Raji (cell line): ENCODE measurements at regions not wholly inside any gene's neighbourhood (a gene's known extent, or its start where the extent isn't known, plus 50 kb on each side); places are given as distances from the start of the nearest gene placed in this dataset.

Experiments
- POLR2A ChIP-seq: IDR thresholded peaks from 2 replicates; pipeline ENCODE4 v1.6.1; 2011; ENCODE audit warnings: low read depth, low read length, control low read depth; ENCODE audit not compliant: insufficient read depth

DNA sequence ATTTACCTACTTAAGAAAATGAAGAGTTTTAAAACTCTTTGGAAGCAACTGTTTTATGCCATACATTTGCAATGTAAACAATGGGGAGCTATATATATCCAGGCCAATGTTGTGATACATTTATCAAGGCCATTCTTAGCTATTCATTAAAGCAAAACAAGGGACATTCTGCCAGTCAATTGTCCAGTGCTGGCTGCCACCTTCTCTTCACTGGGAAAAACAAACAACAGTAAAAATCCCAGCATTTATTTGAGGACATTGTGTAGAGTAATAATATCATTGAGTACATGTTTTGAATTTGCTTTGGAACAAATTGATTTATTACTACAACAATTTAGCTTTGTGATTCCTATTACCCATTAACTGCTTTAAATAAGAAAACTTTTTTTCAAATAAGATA lies 1107.4 kb downstream of the DTWD2 start:
- TF ChIP-seq POLR2A, result no peak

DNA sequence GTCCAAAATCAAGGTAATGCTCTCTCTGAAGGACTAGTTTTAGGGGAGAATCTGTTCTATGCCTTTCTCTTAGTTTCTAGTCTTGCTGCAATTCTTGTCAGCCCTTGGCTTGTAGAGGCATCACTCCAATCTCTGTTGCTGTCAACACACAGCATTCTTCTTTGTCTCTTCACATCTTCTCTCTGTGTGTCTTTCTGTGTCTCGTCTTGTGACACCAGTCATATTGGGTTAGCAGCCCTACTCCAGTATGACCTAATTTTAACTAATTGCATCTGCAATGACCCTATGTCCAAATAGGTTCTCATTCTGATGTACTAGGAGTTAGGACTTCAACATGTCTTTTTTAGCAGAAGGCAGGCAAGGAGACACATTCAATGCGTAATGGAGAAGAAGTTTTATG lies 1110.6 kb downstream of the DTWD2 start:
- no peak for TF ChIP-seq POLR2A

DNA sequence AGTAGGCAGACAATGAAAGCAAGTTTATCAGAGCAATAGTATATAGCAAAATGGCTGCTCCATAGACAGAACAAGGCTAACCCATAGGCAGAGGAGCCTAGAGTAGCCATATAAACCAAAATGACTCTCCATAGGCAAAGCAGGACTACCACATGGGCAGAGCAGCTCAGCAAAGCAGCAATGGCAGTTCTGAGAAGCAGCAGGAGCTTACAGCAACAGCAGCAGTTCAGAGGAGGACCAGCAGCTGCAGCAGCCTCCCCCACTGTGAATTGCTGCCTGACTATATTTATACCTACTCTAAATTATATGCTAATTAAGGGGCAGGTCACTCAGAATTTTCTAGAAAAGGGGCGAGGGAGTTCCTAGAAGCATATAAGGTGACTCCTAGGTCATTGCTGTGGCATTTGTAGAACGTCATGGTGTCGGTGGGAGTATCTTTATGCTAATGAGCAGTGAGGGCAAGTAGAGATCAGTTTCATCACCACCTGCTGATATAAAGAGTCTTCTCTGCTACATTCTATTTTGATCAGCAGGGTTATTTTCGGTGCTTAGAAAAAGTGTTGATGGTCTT lies 1115.5 kb downstream of the DTWD2 start:
- no peak for TF ChIP-seq POLR2A

DNA sequence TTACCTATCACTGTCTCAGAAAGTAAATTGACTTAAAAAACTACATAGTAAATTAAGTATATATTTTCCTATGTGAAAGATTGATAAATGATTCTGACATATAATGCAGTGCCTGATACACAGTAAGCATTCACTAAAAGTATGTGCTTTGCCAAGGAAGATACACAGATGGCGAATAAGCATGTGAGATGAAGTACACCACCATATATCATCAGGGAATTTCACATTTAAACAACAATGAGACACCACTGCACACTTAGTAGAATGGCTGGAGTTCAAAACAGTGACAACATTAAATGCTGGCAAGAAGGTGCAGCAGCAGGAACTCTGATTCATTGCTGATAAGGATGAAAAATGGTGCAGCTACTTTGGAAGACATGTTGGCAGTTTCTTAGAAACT lies 1118.8 kb downstream of the DTWD2 start:
- no peak for TF ChIP-seq POLR2A

DNA sequence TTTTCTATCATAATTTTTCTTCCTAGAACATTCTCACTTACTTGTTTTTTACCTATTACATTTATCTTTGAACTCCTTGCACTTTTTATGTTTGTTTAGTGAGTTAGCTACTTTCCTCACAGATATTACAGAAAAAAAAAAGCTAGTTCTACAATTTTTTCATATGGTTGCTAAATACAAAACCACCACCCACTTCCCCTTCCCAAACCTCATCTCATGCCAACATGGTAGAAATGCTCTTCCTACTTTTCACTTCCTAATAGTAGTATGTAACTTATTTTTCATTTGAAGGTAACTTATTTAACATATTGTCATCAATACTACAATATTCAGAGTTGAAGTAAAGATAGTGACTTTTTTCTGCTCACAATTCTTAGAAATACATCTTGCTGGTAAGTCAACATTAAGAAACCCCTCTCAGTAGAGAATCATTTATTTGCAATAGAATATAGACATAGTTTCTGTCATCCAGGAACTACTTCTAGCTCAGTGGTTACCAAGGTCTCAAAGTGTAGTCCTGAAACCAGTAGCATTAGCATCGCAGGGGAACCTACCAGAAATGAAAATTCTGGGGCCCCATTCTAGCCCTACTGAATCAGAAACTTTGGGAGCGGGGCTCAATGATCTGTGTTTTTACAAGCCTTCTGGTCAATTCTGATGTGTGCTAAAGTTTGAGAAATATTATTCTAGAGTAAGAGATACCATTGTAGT lies 1124.6 kb downstream of the DTWD2 start:
- no peak for TF ChIP-seq POLR2A

DNA sequence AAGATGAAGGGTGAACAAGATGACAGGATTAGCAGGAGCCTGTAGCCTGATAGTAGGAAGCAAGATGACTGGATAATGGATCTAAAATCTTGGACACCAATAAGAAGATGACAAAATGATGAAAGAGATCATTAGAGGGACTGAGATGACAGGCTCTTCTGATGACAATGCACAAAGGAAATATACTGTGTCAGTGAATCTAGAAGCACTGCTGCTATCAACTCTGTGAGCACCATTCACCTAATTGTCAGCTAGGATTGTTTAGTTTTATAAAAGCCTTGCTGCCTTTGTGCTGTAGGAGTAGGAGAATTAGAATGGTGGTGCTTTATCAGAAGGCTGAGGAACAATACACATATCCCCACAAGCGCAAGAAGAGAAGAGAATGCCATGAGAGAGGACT lies 1127.8 kb downstream of the DTWD2 start:
- no peak for TF ChIP-seq POLR2A

DNA sequence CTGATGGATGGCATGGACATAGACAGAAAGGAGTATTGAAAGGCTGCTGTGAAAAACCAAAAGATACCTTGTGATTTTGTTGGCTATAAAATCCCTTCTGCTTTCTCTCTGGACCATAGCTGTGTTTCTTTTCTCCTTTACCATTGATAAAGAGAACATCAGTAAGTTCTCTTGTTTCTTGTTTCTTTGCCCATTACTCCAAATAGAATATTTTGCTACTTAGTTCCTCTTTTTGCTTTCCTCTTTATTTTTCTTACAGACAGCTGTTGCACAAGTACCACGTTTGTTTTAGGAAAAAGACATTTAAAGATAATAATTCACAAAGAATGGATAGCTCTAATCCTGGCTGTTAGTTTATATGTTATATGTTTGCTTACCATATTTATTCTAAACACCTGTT lies 1129.2 kb downstream of the DTWD2 start:
- no peak for TF ChIP-seq POLR2A

DNA sequence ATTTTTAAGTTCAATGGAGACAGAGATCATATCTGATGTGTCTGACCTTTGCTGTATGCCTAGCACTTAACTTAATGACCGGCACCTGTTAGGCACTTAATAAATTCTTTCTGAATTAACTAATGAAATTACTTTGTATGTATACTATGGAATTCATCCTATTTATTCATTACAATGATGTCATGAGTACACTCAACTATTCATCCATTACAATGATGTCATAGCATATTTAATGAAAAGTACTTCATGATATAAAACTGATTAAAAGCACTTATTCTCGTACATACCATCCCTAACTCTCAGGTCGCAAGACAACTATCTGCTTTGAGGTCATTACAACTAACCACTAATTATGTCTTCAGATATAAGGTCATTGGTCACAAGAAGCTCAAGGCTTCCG lies 1131.6 kb downstream of the DTWD2 start:
- no peak for TF ChIP-seq POLR2A

DNA sequence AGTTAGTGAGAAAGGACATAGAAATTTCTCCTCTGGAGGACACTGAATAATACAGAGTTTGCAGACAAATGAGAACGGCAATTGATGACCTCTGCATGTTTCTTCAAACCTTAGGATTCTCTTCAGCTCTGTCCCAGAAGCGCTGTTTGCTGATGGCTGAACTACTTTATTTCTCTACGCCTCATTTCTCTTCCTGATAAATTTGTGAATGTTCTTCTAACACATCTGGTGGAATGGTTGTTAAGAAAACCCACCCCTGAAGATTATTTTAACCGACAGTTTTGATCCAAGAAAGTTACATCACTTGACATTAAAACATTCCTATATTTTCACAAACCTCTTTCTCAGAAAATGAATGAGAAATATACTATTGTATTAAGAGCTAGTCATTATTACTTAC lies 1150.6 kb downstream of the DTWD2 start:
- no peak for TF ChIP-seq POLR2A

DNA sequence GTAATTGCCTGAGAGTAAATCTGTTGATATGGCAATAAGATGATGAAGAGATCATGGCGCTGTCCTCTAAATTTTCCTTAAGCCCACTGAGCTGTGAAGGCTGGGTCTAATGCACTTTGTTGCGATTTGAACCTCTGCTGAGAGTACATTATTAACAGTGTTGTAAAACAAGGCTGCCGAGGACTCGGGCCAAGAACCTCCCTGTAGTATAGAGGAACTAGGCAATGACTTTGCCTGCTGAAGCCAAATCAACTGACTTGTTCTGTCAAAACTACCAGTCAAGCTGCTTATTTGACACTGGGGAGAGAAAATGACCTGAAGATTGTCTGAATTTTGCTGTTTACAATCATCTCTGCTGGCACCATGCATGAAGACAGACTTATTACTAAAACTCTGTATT lies 1154.7 kb downstream of the DTWD2 start:
- TF ChIP-seq POLR2A, result no peak

DNA sequence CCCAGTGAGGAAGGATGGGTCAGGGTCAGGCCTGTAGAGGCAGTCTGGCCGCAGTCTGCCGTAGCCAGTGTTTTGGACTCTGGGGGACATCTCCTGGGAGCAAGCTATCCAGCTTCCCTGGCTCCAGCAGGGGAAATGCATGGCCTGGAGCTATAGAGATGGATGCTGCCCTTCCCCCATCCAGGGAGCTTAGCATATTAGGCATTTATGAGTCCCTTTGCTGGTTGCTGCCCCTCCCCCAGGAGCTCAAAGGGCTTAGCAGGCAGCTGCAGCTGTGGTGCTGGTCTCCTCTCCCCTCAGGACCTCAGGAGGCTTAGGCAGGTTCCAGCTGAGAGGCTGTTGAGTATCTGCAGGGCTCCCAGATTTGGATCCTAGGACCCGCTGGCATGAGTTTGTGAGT lies 1158.7 kb downstream of the DTWD2 start:
- TF ChIP-seq POLR2A, result no peak

DNA sequence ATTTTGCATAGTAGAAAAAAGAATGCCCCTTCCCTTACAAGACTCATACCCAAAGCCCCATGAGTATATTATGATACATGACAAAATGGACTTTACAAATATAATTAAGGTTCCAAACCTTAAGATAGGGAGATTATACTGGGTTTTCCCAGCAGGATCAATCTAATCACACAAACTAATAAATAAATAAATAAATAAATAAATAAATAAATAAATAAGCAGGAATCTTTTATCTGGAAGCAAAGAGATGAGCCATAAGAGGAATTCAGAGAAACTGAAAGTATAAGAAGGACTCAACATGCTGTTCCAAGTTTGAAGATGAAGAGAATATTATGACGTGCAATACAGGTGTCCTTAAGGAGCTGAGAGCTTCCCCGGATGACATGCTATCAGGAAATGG lies 1174.5 kb downstream of the DTWD2 start:
- TF ChIP-seq POLR2A, result no peak

DNA sequence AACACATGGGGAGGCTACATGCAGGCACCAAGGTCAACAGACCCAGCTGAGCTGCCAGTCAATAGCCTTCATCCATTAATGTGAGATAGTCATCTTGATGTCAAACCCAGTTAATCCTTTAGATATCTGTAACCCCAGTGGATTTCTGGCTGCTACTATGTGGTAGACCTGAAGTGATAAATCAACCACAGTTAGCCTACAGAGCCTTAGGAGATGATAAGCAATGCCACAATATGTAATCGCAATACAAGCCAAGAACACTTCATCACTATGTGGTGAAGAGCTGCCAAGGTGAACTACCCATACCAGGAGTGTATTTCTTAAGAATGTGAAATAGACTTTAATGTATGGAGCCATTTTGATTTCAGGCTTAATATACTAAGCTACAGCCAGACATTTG lies 1175.5 kb downstream of the DTWD2 start:
- no peak for TF ChIP-seq POLR2A

DNA sequence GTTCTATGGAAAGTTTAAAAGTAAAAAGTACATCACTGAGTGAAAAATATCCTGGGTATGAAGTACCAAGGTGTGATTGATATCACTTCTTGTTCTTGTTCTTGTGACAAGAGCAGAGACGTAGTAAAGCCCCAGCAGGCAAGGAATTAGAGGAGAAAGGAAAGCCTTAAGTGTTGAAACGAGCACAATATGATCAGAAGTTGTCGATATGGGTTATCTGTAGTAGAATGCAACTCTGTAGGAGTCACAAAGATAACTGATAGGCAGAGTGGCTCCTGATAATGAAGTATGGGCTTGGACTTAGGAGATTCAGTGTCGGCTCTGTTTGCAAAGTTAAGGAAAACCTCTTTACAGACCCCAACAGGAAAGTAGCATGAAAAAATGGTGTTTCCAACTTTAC lies 1179.1 kb downstream of the DTWD2 start:
- TF ChIP-seq POLR2A, result no peak

DNA sequence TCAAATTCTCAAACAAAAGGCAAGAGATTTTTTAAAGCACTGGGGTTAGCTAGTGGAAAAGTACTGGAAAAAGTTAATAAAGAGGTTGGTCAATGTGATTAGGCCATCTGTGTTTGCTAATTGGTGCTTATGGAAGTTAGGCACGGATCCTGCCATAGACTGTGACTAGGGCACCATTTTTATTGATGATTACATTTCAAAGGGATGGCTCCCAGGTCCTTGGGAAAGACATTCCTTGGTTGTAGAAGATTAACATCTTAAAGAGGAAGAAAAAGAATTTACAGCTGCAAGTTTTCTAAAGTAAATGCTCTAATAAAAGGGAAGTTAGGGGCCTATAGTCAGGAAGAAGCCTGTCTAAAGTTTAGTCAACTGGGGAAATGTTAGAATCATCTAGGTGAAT lies 1183.3 kb downstream of the DTWD2 start:
- no peak for TF ChIP-seq POLR2A

DNA sequence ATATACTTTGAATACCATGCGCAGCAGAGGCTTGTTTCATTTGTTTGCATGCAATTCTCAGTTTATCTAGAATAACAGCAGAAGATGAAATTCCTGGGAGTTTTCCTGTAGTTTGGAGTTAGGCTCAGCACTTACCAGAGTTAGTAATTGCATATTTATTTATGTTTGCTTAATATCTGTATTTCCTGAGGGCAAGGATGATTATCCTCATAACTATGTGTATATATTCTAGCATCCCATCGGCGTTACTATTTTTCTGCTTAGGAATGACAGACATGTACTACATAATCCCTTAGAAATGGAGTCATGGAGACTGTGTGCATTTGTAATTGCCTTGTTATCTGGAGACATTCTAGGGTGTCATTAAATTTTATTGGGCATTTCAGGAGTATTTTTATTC lies 1184.8 kb downstream of the DTWD2 start:
- TF ChIP-seq POLR2A, result no peak

DNA sequence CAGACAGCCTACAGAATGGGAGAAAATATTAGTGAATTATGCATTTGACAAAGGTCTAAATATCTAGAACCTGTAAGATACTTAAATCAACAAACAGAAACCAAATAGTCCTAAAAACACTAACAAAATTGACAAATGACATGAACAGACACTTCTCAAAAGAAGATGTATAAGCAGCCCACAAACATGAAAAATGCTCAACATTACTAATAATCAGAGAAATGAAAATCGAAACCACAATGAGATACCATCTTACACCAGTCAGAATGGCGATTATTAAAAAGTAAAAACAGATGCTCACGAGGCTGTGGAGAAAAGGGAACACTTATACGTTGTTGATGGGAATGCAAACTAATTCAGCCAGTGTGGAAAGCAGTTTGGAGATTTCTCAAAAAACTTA lies 1186.8 kb downstream of the DTWD2 start:
- no peak for TF ChIP-seq POLR2A

DNA sequence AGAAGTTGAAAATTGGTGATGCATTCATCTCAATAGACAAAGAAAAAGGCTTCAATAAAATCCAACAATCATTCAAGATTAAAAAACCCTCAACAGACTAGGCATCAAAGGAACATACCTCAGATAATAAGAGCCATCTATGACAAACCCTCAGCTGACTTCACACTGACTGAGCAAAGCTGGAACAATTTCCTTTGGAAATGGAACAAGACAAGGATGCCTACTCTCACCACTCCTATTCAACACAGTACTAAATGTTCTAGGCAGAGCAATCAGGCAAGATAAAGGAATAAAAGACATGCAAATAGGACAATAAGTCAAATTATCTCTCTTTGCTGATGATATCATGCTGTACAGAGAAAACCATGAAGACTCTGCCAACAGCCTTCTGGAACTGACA lies 1188.1 kb downstream of the DTWD2 start:
- no peak for TF ChIP-seq POLR2A

DNA sequence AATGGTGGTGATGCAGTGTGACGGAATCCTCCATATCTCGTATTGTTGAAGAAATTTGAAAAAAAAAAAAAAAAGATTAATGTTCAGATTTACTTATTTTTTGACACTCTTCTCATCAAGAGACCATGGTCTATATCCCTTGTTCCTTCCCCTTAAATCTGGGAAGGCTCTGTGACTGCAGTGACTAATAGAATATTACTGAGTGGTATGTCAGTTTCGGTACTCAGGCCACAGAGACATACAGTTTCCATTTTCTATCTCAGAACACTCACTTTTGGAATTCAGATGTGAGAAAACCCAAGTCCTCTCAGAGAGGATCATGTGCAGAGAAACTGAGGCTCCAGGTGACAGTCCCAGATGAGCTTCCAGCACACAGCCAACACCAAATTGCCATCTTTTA lies 1193.5 kb downstream of the DTWD2 start:
- TF ChIP-seq POLR2A, result no peak
